IPS-NIHi7 (cell line): ENCODE measurements at regions not wholly inside any gene's neighbourhood (a gene's known extent, or its start where the extent isn't known, plus 50 kb on each side); places are given as distances from the start of the nearest gene placed in this dataset.
"Not testable (repeated sequence)": the region's sequence is repeated elsewhere in the genome, so short reads cannot be mapped to it uniquely, and the experiment has no call there.

ENCODE experiments used
- DNase-seq: peaks from one replicate; pipeline ENCODE4 v3.0.0; 2012; ENCODE audit warnings: mixed read lengths; ENCODE audit errors: extremely low spot score

GRCh38 chr1:206312274-206312665, 108.9 kb downstream of the SRGAP2 start:
- DNase-seq = not testable (repeated sequence)

- not testable (repeated sequence) for DNase-seq
Measured at GRCh38 chr1:206314951-206315636, 111.8 kb downstream of the SRGAP2 start.

GRCh38 chr1:206316901-206317300, 113.6 kb downstream of the SRGAP2 start:
- DNase-seq = not testable (repeated sequence)

- DNase-seq = not testable (repeated sequence)
Measured at GRCh38 chr1:206317878-206318514, 114.7 kb downstream of the SRGAP2 start.

- DNase-seq = not testable (repeated sequence)
Measured at GRCh38 chr1:206320227-206320626, 116.9 kb downstream of the SRGAP2 start.

GRCh38 chr1:206326159-206326939, 123.0 kb downstream of the SRGAP2 start:
- DNase-seq = not testable (repeated sequence)

- not testable (repeated sequence) for DNase-seq
Measured at GRCh38 chr1:206331597-206331996, 128.3 kb downstream of the SRGAP2 start.

GRCh38 chr1:206333316-206333715, 130.0 kb downstream of the SRGAP2 start:
- DNase-seq = not testable (repeated sequence)

GRCh38 chr1:206333897-206334296, 130.6 kb downstream of the SRGAP2 start:
- DNase-seq = not testable (repeated sequence)

- DNase-seq = not testable (repeated sequence)
Measured at GRCh38 chr1:206334481-206334880, 131.1 kb downstream of the SRGAP2 start.

GRCh38 chr1:206335162-206335561, 131.8 kb downstream of the SRGAP2 start:
- not testable (repeated sequence) for DNase-seq

- not testable (repeated sequence) for DNase-seq
Measured at GRCh38 chr1:206335875-206336846, 132.8 kb downstream of the SRGAP2 start.

GRCh38 chr1:206337024-206337423, 133.3 kb upstream of the IKBKE start:
- DNase-seq = not testable (repeated sequence)

GRCh38 chr1:206350493-206351275, 119.6 kb upstream of the IKBKE start:
- not testable (repeated sequence) for DNase-seq

GRCh38 chr1:206351276-206352052, 118.8 kb upstream of the IKBKE start:
- DNase-seq = not testable (repeated sequence)

GRCh38 chr1:206356310-206356709, 114.0 kb upstream of the IKBKE start:
- not testable (repeated sequence) for DNase-seq

- not testable (repeated sequence) for DNase-seq
Measured at GRCh38 chr1:206357962-206358361, 112.3 kb upstream of the IKBKE start.

- DNase-seq = not testable (repeated sequence)
Measured at GRCh38 chr1:206358771-206359170, 111.5 kb upstream of the IKBKE start.

GRCh38 chr1:206359377-206359776, 110.9 kb upstream of the IKBKE start:
- not testable (repeated sequence) for DNase-seq
